ENCODE measurements at regions not wholly inside any gene's neighbourhood (a gene's known extent, or its start where the extent isn't known, plus 50 kb on each side); places are given as distances from the start of the nearest gene placed in this dataset.

- Histone ChIP-seq H3K79me2 (ENCODE audit: insufficient read depth, low read length) (no peaks in the 10 kb centered on the region), H2AFZ (ENCODE audit: low read length) (no peak overlapping the region), H3K36me3 (ENCODE audit: insufficient read depth, low read length) (no peaks in the 10 kb centered on the region), H3K4me3 (ENCODE audit: low read depth, low read length, poor library complexity, severe bottlenecking) (no peak overlapping the region), H3F3A (ENCODE audit: insufficient read depth, low read length) (no peaks in the 10 kb centered on the region), H3K9ac (ENCODE audit: low read length) (no peak overlapping the region), H3K9me2 (ENCODE audit: low read depth, low read length) (no peaks in the 10 kb centered on the region), H3K9me3 (ENCODE audit: low read length) (no peaks in the 10 kb centered on the region), H3K27ac (ENCODE audit: low read depth, low read length, poor library complexity, severe bottlenecking) (no peak overlapping the region), H3K4me1 (ENCODE audit: insufficient read depth, low read length, severe bottlenecking) (no peaks in the 10 kb centered on the region), H3K4me2 (ENCODE audit: low read length) (no peak overlapping the region), H4K20me1 (ENCODE audit: insufficient read depth, low read length) (no peaks in the 10 kb centered on the region), H3K27me3 (ENCODE audit: insufficient read depth, low read length) (no peaks in the 10 kb centered on the region; the same call in 1 of the 2 replicates)
- no peak for TF ChIP-seq CTCF (IDR thresholded peaks at IDR 0.05; ENCODE audit: low read length)
- no peak for TF ChIP-seq EZH2 (IDR thresholded peaks at IDR 0.05; ENCODE audit: borderline replicate concordance, low read length)
Measured at GRCh38 chr6:4441981-4442434, 306.6 kb upstream of the ECI2 start.

- H3K9me3 ChIP-seq (ENCODE audit: low read length): no peaks in the 10 kb centered on the region
- H3F3A ChIP-seq (ENCODE audit: insufficient read depth, low read length): no peaks in the 10 kb centered on the region
- H4K20me1 ChIP-seq (ENCODE audit: insufficient read depth, low read length): no peaks in the 10 kb centered on the region
- H3K27me3 ChIP-seq (ENCODE audit: insufficient read depth, low read length): no peaks in the 10 kb centered on the region; the same call in 1 of the 2 replicates
- no peak overlapping the region for H3K4me2 ChIP-seq (ENCODE audit: low read length)
- no peaks in the 10 kb centered on the region for H3K36me3 ChIP-seq (ENCODE audit: insufficient read depth, low read length)
- no peaks in the 10 kb centered on the region for H3K4me1 ChIP-seq (ENCODE audit: insufficient read depth, low read length, severe bottlenecking)
- H2AFZ ChIP-seq (ENCODE audit: low read length): no peak overlapping the region
- no peaks in the 10 kb centered on the region for H3K9me2 ChIP-seq (ENCODE audit: low read depth, low read length)
- H3K79me2 ChIP-seq (ENCODE audit: insufficient read depth, low read length): no peaks in the 10 kb centered on the region
- H3K27ac ChIP-seq (ENCODE audit: low read depth, low read length, poor library complexity, severe bottlenecking): no peak overlapping the region
- no peak overlapping the region for H3K9ac ChIP-seq (ENCODE audit: low read length)
- no peak overlapping the region for H3K4me3 ChIP-seq (ENCODE audit: low read depth, low read length, poor library complexity, severe bottlenecking)
- no peak for TF ChIP-seq CTCF (IDR thresholded peaks at IDR 0.05; ENCODE audit: low read length)
- TF ChIP-seq EZH2 (IDR thresholded peaks at IDR 0.05; ENCODE audit: borderline replicate concordance, low read length): no peak
Measured at GRCh38 chr6:4439159-4439558, 303.8 kb upstream of the ECI2 start.

GRCh38 chr6:4437342-4437741 is 302.0 kb upstream of the ECI2 start:
- TF ChIP-seq CTCF (IDR thresholded peaks at IDR 0.05; ENCODE audit: low read length) (no peak), EZH2 (IDR thresholded peaks at IDR 0.05; ENCODE audit: borderline replicate concordance, low read length) (no peak)
- no peaks in the 10 kb centered on the region for H3K4me1 ChIP-seq (ENCODE audit: insufficient read depth, low read length, severe bottlenecking)
- H3K79me2 ChIP-seq (ENCODE audit: insufficient read depth, low read length): no peaks in the 10 kb centered on the region
- no peak overlapping the region for H3K4me3 ChIP-seq (ENCODE audit: low read depth, low read length, poor library complexity, severe bottlenecking)
- no peak overlapping the region for H3K4me2 ChIP-seq (ENCODE audit: low read length)
- H3K9me2 ChIP-seq (ENCODE audit: low read depth, low read length): no peaks in the 10 kb centered on the region
- H3K27ac ChIP-seq (ENCODE audit: low read depth, low read length, poor library complexity, severe bottlenecking): no peak overlapping the region
- no peaks in the 10 kb centered on the region for H3F3A ChIP-seq (ENCODE audit: insufficient read depth, low read length)
- H4K20me1 ChIP-seq (ENCODE audit: insufficient read depth, low read length): no peaks in the 10 kb centered on the region
- H3K9ac ChIP-seq (ENCODE audit: low read length): no peak overlapping the region
- no peak overlapping the region for H2AFZ ChIP-seq (ENCODE audit: low read length)
- H3K27me3 ChIP-seq (ENCODE audit: insufficient read depth, low read length): no peaks in the 10 kb centered on the region; the same call in 1 of the 2 replicates
- H3K36me3 ChIP-seq (ENCODE audit: insufficient read depth, low read length): no peaks in the 10 kb centered on the region
- H3K9me3 ChIP-seq (ENCODE audit: low read length): no peaks in the 10 kb centered on the region

All from OCI-LY1 (cell line).